ENCODE measurements at regions not wholly inside any gene's neighbourhood (a gene's known extent, or its start where the extent isn't known, plus 50 kb on each side); places are given as distances from the start of the nearest gene placed in this dataset.

GRCh38 chr7:124456286-124456685 is 309.3 kb downstream of the GPR37 start:
- WGBS (ENCODE audit: missing lambda C conversion rate) = 78% methylated on average over 3 of the region's 3 CpGs
- Histone ChIP-seq H3K4me2 (no peak overlapping the region), H3K4me3 (no peak overlapping the region), H3K27ac (no peak overlapping the region), H3K9me3 (no peaks in the 10 kb centered on the region), H3K4me1 (peaks cover 17% of the 10 kb centered on the region; the same call in 2 of the 3 replicates)
- ChIA-PET POLR2A (no interaction called here), CTCF (no interaction called here)
- ATAC-seq (no peak), DNase-seq (ENCODE audit: low read depth in 1 of 2, low spot score in 1 of 2) (no peak), FAIRE-seq (no peak)
- TF ChIP-seq NPAS2 (CRISPR knock-in tag; IDR thresholded peaks at IDR 0.05; ENCODE audit: borderline replicate concordance) (no peak), HOXA7 (CRISPR knock-in tag; IDR thresholded peaks at IDR 0.05) (no peak)

- POLR2A ChIA-PET = no interaction called here
- TF ChIP-seq MAX (IDR thresholded peaks at IDR 0.05) = no peak
- H3K9me3 ChIP-seq = no peaks in the 10 kb centered on the region
- FAIRE-seq (no peak), ATAC-seq (no peak), DNase-seq (ENCODE audit: low read depth in 1 of 2, low spot score in 1 of 2) (no peak)
- H3K27ac ChIP-seq = no peak overlapping the region
- no peaks in the 10 kb centered on the region for H3K4me1 ChIP-seq
- H3K4me2 ChIP-seq = no peak overlapping the region
- WGBS (ENCODE audit: missing lambda C conversion rate) = 83% methylated on average over 4 of the region's 4 CpGs
- no peak overlapping the region for H3K4me3 ChIP-seq
- CTCF ChIA-PET = no interaction called here
Measured at GRCh38 chr7:124452186-124452585, 313.4 kb downstream of the GPR37 start.

- TF ChIP-seq HOXA7 (CRISPR knock-in tag; IDR thresholded peaks at IDR 0.05) (no peak), ZFP36 (IDR thresholded peaks at IDR 0.05; ENCODE audit: borderline replicate concordance, partially characterized antibody) (no peak), CBX2 (IDR thresholded peaks at IDR 0.05; ENCODE audit: borderline replicate concordance, low read depth) (no peak), EHF (CRISPR knock-in tag; IDR thresholded peaks at IDR 0.05) (no peak), RAD21 (conservative IDR thresholded peaks at IDR 0.05 in 1 of 2, IDR thresholded peaks at IDR 0.05 in 1 of 2) (no peak), FOXS1 (CRISPR knock-in tag; IDR thresholded peaks at IDR 0.05) (no peak), JUNB (IDR thresholded peaks at IDR 0.05) (no peak), JUN (IDR thresholded peaks at IDR 0.05) (no peak), ATOH8 (CRISPR knock-in tag; IDR thresholded peaks at IDR 0.05; ENCODE audit: low read depth) (no peak), ELK1 (IDR thresholded peaks at IDR 0.05; ENCODE audit: low read depth, low read length) (no peak), RARB (CRISPR knock-in tag; IDR thresholded peaks at IDR 0.05) (no peak), EHMT2 (IDR thresholded peaks at IDR 0.05; ENCODE audit: low read depth) (no peak)
- ATAC-seq (no peak), FAIRE-seq (no peak), DNase-seq (ENCODE audit: low read depth in 1 of 2, low spot score in 1 of 2) (no peak)
- ChIA-PET POLR2A (no interaction called here), CTCF (no interaction called here)
- WGBS (ENCODE audit: missing lambda C conversion rate) = 64% methylated on average over 1 of the region's 1 CpG
- Histone ChIP-seq H3K4me2 (no peak overlapping the region), H3K9me3 (no peaks in the 10 kb centered on the region), H3K4me3 (no peak overlapping the region), H3K27ac (no peak overlapping the region), H3K4me1 (no peaks in the 10 kb centered on the region)
Measured at GRCh38 chr7:124449896-124450295, 315.7 kb downstream of the GPR37 start.

GRCh38 chr7:124444696-124445480 is 320.7 kb downstream of the GPR37 start:
- DNase-seq (ENCODE audit: low read depth in 1 of 2, low spot score in 1 of 2) (no peak), FAIRE-seq (no peak), ATAC-seq (no peak)
- ChIA-PET CTCF (no interaction called here), POLR2A (no interaction called here)
- H3K4me3 ChIP-seq = no peak overlapping the region
- no peaks in the 10 kb centered on the region for H3K9me3 ChIP-seq
- no peak overlapping the region for H3K4me2 ChIP-seq
- H3K4me1 ChIP-seq = no peaks in the 10 kb centered on the region
- no peak overlapping the region for H3K27ac ChIP-seq
- 7% methylated on average over 2 of the region's 2 CpGs for WGBS (ENCODE audit: missing lambda C conversion rate)
- no peak for TF ChIP-seq HOXB5 (CRISPR knock-in tag; IDR thresholded peaks at IDR 0.05)
- no peak for TF ChIP-seq NFE2L2 (conservative IDR thresholded peaks at IDR 0.05; ENCODE audit: low read length)
- TF ChIP-seq RNF2 (IDR thresholded peaks at IDR 0.05; ENCODE audit: borderline replicate concordance, low read depth) = no peak
- no peak for TF ChIP-seq E2F6 (IDR thresholded peaks at IDR 0.05; ENCODE audit: borderline replicate concordance, low read depth)
- TF ChIP-seq PBX3 (IDR thresholded peaks at IDR 0.05) = no peak
- TF ChIP-seq TFCP2L1 (CRISPR knock-in tag; IDR thresholded peaks at IDR 0.05) = no peak
- TF ChIP-seq RCOR1 (IDR thresholded peaks at IDR 0.05; ENCODE audit: low read depth, low read length) = no peak
- no peak for TF ChIP-seq HEYL (CRISPR knock-in tag; IDR thresholded peaks at IDR 0.05)
- no peak for TF ChIP-seq ZNF302 (CRISPR knock-in tag; IDR thresholded peaks at IDR 0.05)
- no peak for TF ChIP-seq TP53 (CRISPR knock-in tag; IDR thresholded peaks at IDR 0.05)
- no peak for TF ChIP-seq MAZ (IDR thresholded peaks at IDR 0.05; ENCODE audit: borderline replicate concordance, low read depth, low read length)
- no peak for TF ChIP-seq HOXB13 (CRISPR knock-in tag; IDR thresholded peaks at IDR 0.05; ENCODE audit: low read depth)
- no peak for TF ChIP-seq NPAS2 (CRISPR knock-in tag; IDR thresholded peaks at IDR 0.05; ENCODE audit: borderline replicate concordance)
- no peak for TF ChIP-seq RARB (CRISPR knock-in tag; IDR thresholded peaks at IDR 0.05)
- no peak for TF ChIP-seq CEBPB (IDR thresholded peaks at IDR 0.05)

Data from A549 (cell line).